ENCODE measurements at regions not wholly inside any gene's neighbourhood (a gene's known extent, or its start where the extent isn't known, plus 50 kb on each side); places are given as distances from the start of the nearest gene placed in this dataset.

DNA sequence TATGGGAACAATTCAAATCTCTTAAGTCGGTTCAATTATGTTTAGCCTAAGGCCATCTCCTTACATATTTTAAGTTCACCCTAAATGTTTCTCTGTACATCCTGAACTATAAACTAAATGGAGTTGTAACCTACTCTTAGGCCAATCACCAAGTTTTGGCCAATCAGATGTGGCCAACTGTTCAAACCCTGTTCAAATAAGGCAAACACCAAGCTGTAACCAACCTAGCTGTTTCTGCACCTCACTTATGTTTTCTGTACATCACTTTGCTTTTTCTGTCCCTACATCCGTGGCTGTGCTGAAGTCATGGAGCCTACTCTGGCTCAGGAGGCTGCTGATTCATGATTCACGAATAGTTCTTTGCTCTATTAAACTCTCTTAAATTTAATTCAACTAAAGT is 165.3 kb downstream of the GASK1B start:
- no peaks in the 10 kb centered on the region for H4K20me1 ChIP-seq (ENCODE audit: control insufficient read depth, insufficient read depth, low read depth, low read length)
- H3F3A ChIP-seq (ENCODE audit: control insufficient read depth, insufficient read depth): no peaks in the 10 kb centered on the region
- H3K9me2 ChIP-seq (replicated peaks; ENCODE audit: control insufficient read depth, low read length): no peaks in the 10 kb centered on the region; the same call in 1 of the 2 replicates
- H3K4me1 ChIP-seq (ENCODE audit: control insufficient read depth, low read length): no peaks in the 10 kb centered on the region
- TF ChIP-seq CTCF (IDR thresholded peaks at IDR 0.05; ENCODE audit: low read depth, low read length, poor library complexity, severe bottlenecking): no peak
- TF ChIP-seq EZH2phosphoT487 (IDR thresholded peaks at IDR 0.05; ENCODE audit: borderline replicate concordance, low read length): no peak
- no peaks in the 10 kb centered on the region for H3K79me2 ChIP-seq (ENCODE audit: control insufficient read depth, low read length)
- H3K4me3 ChIP-seq (ENCODE audit: low read length): no peak overlapping the region
- H3K9me3 ChIP-seq (ENCODE audit: control insufficient read depth, insufficient read depth, low read length): no peaks in the 10 kb centered on the region
- no peaks in the 10 kb centered on the region for H3K27me3 ChIP-seq (ENCODE audit: control insufficient read depth, low read length)
- H3K27ac ChIP-seq (ENCODE audit: low read depth, low read length): no peak overlapping the region
- H3K36me3 ChIP-seq (ENCODE audit: control insufficient read depth, low read length): no peaks in the 10 kb centered on the region
- no peak overlapping the region for H3K4me2 ChIP-seq (ENCODE audit: low read length)

GRCh38 chr4:158006990-158007389 is 165.8 kb downstream of the GASK1B start:
- no peak overlapping the region for H3K4me2 ChIP-seq (ENCODE audit: low read length)
- no peaks in the 10 kb centered on the region for H3K4me1 ChIP-seq (ENCODE audit: control insufficient read depth, low read length)
- no peaks in the 10 kb centered on the region for H3K27me3 ChIP-seq (ENCODE audit: control insufficient read depth, low read length)
- H3K79me2 ChIP-seq (ENCODE audit: control insufficient read depth, low read length): no peaks in the 10 kb centered on the region
- TF ChIP-seq CTCF (IDR thresholded peaks at IDR 0.05; ENCODE audit: low read depth, low read length, poor library complexity, severe bottlenecking) (no peak), EZH2phosphoT487 (IDR thresholded peaks at IDR 0.05; ENCODE audit: borderline replicate concordance, low read length) (no peak)
- H3F3A ChIP-seq (ENCODE audit: control insufficient read depth, insufficient read depth): no peaks in the 10 kb centered on the region
- H3K36me3 ChIP-seq (ENCODE audit: control insufficient read depth, low read length): no peaks in the 10 kb centered on the region
- no peak overlapping the region for H3K27ac ChIP-seq (ENCODE audit: low read depth, low read length)
- no peaks in the 10 kb centered on the region for H4K20me1 ChIP-seq (ENCODE audit: control insufficient read depth, insufficient read depth, low read depth, low read length)
- no peak overlapping the region for H3K4me3 ChIP-seq (ENCODE audit: low read length)
- no peaks in the 10 kb centered on the region for H3K9me3 ChIP-seq (ENCODE audit: control insufficient read depth, insufficient read depth, low read length)
- H3K9me2 ChIP-seq (replicated peaks; ENCODE audit: control insufficient read depth, low read length): no peaks in the 10 kb centered on the region; the same call in 1 of the 2 replicates

DNA sequence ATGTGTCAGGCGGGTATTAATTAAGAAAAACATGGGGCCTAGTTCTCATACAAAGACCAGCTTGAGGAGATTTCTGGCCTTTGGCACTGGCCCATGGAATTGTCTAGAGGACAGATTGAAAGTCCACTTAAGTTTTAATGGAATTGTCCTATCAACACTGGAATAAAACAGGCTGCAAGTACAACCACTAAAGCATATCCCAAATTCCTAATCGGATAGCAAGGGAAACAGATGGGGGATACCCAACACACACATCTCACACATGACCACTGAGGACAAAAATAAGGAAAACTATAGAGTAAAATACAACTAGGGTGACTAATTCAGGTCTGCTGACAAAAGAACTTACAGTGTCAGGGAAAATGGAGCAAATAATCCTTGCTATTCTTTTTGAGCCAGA is 167.8 kb downstream of the GASK1B start:
- Histone ChIP-seq H3K4me2 (ENCODE audit: low read length) (no peak overlapping the region), H3K27me3 (ENCODE audit: control insufficient read depth, low read length) (no peaks in the 10 kb centered on the region), H3K36me3 (ENCODE audit: control insufficient read depth, low read length) (no peaks in the 10 kb centered on the region), H3K27ac (ENCODE audit: low read depth, low read length) (no peak overlapping the region), H4K20me1 (ENCODE audit: control insufficient read depth, insufficient read depth, low read depth, low read length) (no peaks in the 10 kb centered on the region), H3K79me2 (ENCODE audit: control insufficient read depth, low read length) (no peaks in the 10 kb centered on the region), H3K9me2 (replicated peaks; ENCODE audit: control insufficient read depth, low read length) (no peaks in the 10 kb centered on the region), H3K4me3 (ENCODE audit: low read length) (no peak overlapping the region), H3K4me1 (ENCODE audit: control insufficient read depth, low read length) (no peaks in the 10 kb centered on the region), H3F3A (ENCODE audit: control insufficient read depth, insufficient read depth) (no peaks in the 10 kb centered on the region), H3K9me3 (ENCODE audit: control insufficient read depth, insufficient read depth, low read length) (no peaks in the 10 kb centered on the region)
- TF ChIP-seq EZH2phosphoT487 (IDR thresholded peaks at IDR 0.05; ENCODE audit: borderline replicate concordance, low read length) (no peak), CTCF (IDR thresholded peaks at IDR 0.05; ENCODE audit: low read depth, low read length, poor library complexity, severe bottlenecking) (no peak)

- no peaks in the 10 kb centered on the region for H3K27me3 ChIP-seq (ENCODE audit: control insufficient read depth, low read length)
- H3K36me3 ChIP-seq (ENCODE audit: control insufficient read depth, low read length): no peaks in the 10 kb centered on the region
- no peak overlapping the region for H3K27ac ChIP-seq (ENCODE audit: low read depth, low read length)
- no peak overlapping the region for H3K4me3 ChIP-seq (ENCODE audit: low read length)
- no peaks in the 10 kb centered on the region for H3K4me1 ChIP-seq (ENCODE audit: control insufficient read depth, low read length)
- no peak overlapping the region for H3K4me2 ChIP-seq (ENCODE audit: low read length)
- H4K20me1 ChIP-seq (ENCODE audit: control insufficient read depth, insufficient read depth, low read depth, low read length): no peaks in the 10 kb centered on the region
- H3K9me2 ChIP-seq (replicated peaks; ENCODE audit: control insufficient read depth, low read length): no peaks in the 10 kb centered on the region
- no peaks in the 10 kb centered on the region for H3K79me2 ChIP-seq (ENCODE audit: control insufficient read depth, low read length)
- no peaks in the 10 kb centered on the region for H3K9me3 ChIP-seq (ENCODE audit: control insufficient read depth, insufficient read depth, low read length)
- no peaks in the 10 kb centered on the region for H3F3A ChIP-seq (ENCODE audit: control insufficient read depth, insufficient read depth)
- TF ChIP-seq CTCF (IDR thresholded peaks at IDR 0.05; ENCODE audit: low read depth, low read length, poor library complexity, severe bottlenecking) (no peak), EZH2phosphoT487 (IDR thresholded peaks at IDR 0.05; ENCODE audit: borderline replicate concordance, low read length) (no peak)
Measured at GRCh38 chr4:158004101-158004500, 168.7 kb downstream of the GASK1B start.

Data from DOHH2 (cell line).